22Rv1 (cell line): ENCODE measurements at regions not wholly inside any gene's neighbourhood (a gene's known extent, or its start where the extent isn't known, plus 50 kb on each side); places are given as distances from the start of the nearest gene placed in this dataset.

Experiments used
- H3K27ac ChIP-seq: fragments of 450-650 bp; 2 replicates; pipeline ENCODE4 v1.5.1; 2017
- ZFX ChIP-seq: fragments of 450-650 bp; IDR thresholded peaks from 2 replicates; pipeline ENCODE4 v1.6.1; 2017; ENCODE audit warnings: antibody characterized with exemption, borderline replicate concordance
- TF ChIP-seq, protein P1 (sequence below): fragments of 450-650 bp; IDR thresholded peaks from 2 replicates; pipeline ENCODE4 v1.5.1; 2017; ENCODE audit warnings: mild to moderate bottlenecking

- TF ChIP-seq, protein P1, sequence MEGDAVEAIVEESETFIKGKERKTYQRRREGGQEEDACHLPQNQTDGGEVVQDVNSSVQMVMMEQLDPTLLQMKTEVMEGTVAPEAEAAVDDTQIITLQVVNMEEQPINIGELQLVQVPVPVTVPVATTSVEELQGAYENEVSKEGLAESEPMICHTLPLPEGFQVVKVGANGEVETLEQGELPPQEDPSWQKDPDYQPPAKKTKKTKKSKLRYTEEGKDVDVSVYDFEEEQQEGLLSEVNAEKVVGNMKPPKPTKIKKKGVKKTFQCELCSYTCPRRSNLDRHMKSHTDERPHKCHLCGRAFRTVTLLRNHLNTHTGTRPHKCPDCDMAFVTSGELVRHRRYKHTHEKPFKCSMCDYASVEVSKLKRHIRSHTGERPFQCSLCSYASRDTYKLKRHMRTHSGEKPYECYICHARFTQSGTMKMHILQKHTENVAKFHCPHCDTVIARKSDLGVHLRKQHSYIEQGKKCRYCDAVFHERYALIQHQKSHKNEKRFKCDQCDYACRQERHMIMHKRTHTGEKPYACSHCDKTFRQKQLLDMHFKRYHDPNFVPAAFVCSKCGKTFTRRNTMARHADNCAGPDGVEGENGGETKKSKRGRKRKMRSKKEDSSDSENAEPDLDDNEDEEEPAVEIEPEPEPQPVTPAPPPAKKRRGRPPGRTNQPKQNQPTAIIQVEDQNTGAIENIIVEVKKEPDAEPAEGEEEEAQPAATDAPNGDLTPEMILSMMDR: no peak
- no peak for TF ChIP-seq ZFX
- no peak overlapping the region for H3K27ac ChIP-seq
These were observed 304.4 kb downstream of the RRAGC start for GRCh38 chr1:38555130-38555529.

DNA sequence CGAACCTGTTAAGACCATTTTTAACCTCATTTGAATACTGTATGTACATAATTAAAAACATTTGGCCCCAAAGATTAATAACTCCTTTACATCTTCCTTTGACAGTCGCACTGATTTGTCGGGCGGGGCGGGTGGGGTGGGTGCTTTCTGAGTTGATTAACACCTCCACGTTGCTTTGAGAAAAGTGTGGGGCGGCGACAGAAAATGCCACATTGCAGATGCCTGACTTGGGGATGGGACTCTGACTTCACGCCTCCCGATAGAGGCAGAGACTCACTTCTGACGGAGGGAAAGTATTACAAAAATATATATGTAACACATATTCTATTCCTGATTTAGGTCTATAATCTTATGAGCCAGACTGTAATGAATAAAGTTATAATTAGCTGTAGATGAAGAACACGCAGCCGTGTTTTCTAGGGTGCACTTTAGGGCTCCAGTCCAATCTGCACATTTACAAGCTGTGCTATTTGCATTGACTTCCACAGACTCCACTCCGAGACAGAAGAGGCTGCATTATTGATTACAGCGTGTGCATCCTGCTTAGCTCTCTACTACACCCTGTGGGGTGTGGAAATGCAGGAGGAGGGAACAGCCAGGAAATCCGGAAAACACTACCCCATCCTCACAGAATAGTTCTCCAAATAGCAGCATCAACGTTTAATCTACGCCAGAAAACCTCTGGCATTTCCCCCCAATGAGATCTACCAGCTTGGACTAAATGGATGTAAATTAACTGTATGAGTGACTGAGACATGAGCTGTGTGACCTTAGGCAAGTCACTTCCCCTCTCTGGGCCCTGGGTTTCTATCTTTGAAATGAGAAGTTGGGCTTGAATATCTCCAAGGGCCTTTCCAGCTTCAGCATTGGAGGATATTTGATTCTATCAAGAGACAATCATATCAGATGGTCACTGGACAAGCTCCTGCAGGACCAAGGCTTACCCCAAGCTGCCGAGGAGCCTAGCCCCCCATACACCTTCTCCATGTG, 308.0 kb downstream of the RRAGC start:
- TF ChIP-seq ZFX: no peak
- TF ChIP-seq, protein P1: no peak
- no peak overlapping the region for H3K27ac ChIP-seq

DNA sequence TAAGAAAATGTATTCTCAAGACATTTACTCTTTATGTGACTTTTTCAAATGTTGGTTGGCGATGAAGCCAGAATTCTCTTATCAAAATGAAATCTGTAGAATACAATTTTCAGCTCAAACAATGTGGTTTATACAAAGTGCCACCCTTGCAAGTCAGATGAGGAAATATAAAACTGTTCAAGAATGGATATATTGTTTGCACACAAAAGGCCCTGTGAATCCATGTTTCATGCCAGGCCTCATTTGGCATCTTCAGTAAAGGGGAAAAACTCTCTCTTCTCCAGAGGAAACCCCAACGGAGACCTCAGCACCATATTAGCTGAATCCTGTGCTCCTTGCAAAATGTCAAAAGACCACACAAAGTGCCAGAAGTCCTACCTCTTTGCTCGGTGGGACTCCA, 310.4 kb downstream of the RRAGC start:
- TF ChIP-seq, protein P1: no peak
- TF ChIP-seq ZFX: no peak
- H3K27ac ChIP-seq: no peak overlapping the region

DNA sequence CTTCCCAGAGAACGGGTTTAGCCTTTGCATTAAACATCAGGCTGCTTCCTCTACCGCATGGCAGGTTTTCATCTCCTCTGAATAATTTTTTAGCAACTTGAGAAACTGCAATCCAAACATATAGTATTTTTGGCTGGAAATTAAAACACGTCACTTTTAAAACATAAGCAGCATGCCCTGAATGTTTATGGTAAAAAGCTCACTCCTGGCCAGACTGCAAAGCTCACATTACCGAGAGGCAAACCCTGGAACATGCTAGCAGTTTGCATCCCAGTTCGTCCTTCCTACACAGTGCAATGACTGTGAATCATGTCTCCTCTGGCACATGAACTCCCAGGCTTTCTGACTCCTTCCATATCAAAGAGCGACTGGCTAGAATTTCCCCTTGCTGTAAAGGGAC, 312.3 kb downstream of the RRAGC start:
- H3K27ac ChIP-seq: no peak overlapping the region
- TF ChIP-seq, protein P1: no peak
- no peak for TF ChIP-seq ZFX

- H3K27ac ChIP-seq: no peak overlapping the region
- no peak for TF ChIP-seq ZFX
- TF ChIP-seq, protein P1: no peak
These were observed 312.9 kb downstream of the RRAGC start for GRCh38 chr1:38546636-38547035.

- H3K27ac ChIP-seq: no peak overlapping the region
- TF ChIP-seq, protein P1: no peak
- no peak for TF ChIP-seq ZFX
These were observed 318.3 kb downstream of the RRAGC start for GRCh38 chr1:38541223-38541622.

DNA sequence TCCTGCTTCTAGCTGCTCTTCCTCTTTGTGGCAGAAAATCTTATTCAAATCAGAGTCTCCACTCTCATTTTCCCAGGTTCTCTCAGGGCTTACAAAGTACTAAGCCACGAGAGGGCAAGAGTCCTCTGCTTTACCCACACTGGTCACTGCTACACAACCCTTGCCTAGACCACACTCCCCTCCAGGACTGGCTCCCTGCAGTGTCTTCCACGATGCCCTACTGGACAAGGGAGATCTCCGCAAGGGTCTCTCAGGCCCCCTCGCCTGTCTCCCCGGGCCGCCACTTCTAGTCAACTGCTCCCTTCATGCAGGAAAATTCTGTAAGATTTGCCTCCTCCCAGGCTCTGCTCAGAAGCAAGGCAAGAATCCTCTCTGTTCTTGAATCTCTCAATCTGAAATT, 319.6 kb downstream of the RRAGC start:
- no peak for TF ChIP-seq ZFX
- TF ChIP-seq, protein P1: no peak
- H3K27ac ChIP-seq: no peak overlapping the region
